Gastrocnemius medialis (tissue), 4 donors: ENCODE measurements at regions not wholly inside any gene's neighbourhood (a gene's known extent, or its start where the extent isn't known, plus 50 kb on each side); places are given as distances from the start of the nearest gene placed in this dataset.

ENCODE experiments used
- ATAC-seq, 2 donors: fragments of 150-250 bp; one replicate each; pipeline ENCODE4 v1.9.1; 2016
- DNase-seq, 2 donors: peaks; one replicate each; pipeline ENCODE4 v3.0.0-alpha.2; 2019
- H3K27ac ChIP-seq, 4 donors: fragments of 200-600 bp; sonication (generic); 1 replicate in 1 of 4; 2 replicates in 3 of 4; pipeline ENCODE4 v1.5.1; 2016 to 2018; ENCODE audit warnings: mild to moderate bottlenecking in 2 of 4, moderate library complexity in 1 of 4
- H3K27me3 ChIP-seq, 3 donors: fragments of 200-600 bp; sonication (generic) in 2 of 3; 1 replicate in 1 of 3; 2 replicates in 2 of 3; pipeline versions ENCODE4 v1.5.1 to v1.6.0; 2016 to 2019; ENCODE audit warnings: mild to moderate bottlenecking in 1 of 3, moderate library complexity in 1 of 3
- H3K36me3 ChIP-seq, 2 donors: fragments of 200-600 bp; sonication (generic) in 1 of 2; one replicate each; pipeline ENCODE4 v1.5.1; 2017 to 2018
- H3K4me1 ChIP-seq, 2 donors: fragments of 200-600 bp; sonication (generic) in 1 of 2; one replicate each; pipeline ENCODE4 v1.5.1; 2016 to 2017; ENCODE audit warnings: mild to moderate bottlenecking in 2 of 2
- H3K4me3 ChIP-seq, 4 donors: fragments of 200-600 bp; sonication (generic) in 3 of 4; 1 replicate in 1 of 4; 2 replicates in 3 of 4; pipeline ENCODE4 v1.5.1; 2016 to 2019; ENCODE audit warnings: mild to moderate bottlenecking in 2 of 4
- H3K9me3 ChIP-seq, 3 donors: fragments of 200-600 bp; sonication (generic) in 2 of 3; 1 replicate in 1 of 3; 2 replicates in 2 of 3; pipeline ENCODE4 v1.5.1; 2016 to 2019
- POLR2A ChIP-seq, 2 donors: fragments of 450-650 bp; IDR thresholded peaks; one replicate each; pipeline ENCODE4 v1.6.1; 2017; ENCODE audit warnings: antibody characterized with exemption in 2 of 2, mild to moderate bottlenecking in 2 of 2, moderate library complexity in 2 of 2
- in situ Hi-C, 4 donors: fragments of 200-750 bp; cut with MboI; loops; one replicate each; pipeline versions ENCODE4 v1.15.0 to v1.8.0; 2017; ENCODE audit warnings: low sequenced_read_pairs in 4 of 4
- intact Hi-C: fragments of 100-400 bp; cut with DNase I; formaldehyde crosslinking; loops from one replicate; pipeline ENCODE4 v1.15.1; 2023; ENCODE audit warnings: low total_unique reads
- TF ChIP-seq, protein P1 (sequence below), 5 experiments: fragments of 450-650 bp in 3 of 5; fragments of 200-600 bp in 2 of 5; sonication (generic) in 2 of 5; IDR thresholded peaks in 4 of 5; conservative IDR thresholded peaks in 1 of 5; 1 replicate in 4 of 5; 2 replicates in 1 of 5; pipeline ENCODE4 v1.5.1; 2016 to 2019; ENCODE audit warnings: antibody characterized with exemption in 5 of 5, mild to moderate bottlenecking in 3 of 5, moderate library complexity in 3 of 5

DNA sequence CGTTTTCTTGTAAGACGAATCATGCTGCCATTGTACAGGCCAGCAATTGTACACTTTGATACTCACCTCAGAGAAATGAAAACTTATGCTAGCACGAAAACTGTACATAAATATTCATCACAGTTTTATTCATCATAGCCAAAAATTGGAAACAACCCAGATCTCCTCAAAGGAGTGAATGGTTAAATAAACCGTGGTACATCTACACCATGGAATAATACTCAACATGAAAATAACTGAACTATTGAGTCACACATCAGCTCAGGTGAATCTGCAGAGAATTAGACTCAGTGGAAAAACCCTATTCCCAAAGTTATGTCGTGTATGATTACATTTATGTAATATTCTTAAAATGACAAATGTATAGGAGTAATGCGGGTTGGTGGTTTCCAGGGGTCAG lies 251.0 kb upstream of the HDAC4 start:
- no peaks in the 10 kb centered on the region for H3K9me3 ChIP-seq
- ATAC-seq (no peak), DNase-seq (no peak)
- H3K4me1 ChIP-seq: no peaks in the 10 kb centered on the region
- in situ Hi-C loops (no loop called here), intact Hi-C loops (no loop called here)
- H3K4me3 ChIP-seq: no peak overlapping the region
- H3K36me3 ChIP-seq: no peaks in the 10 kb centered on the region
- TF ChIP-seq, protein P1, sequence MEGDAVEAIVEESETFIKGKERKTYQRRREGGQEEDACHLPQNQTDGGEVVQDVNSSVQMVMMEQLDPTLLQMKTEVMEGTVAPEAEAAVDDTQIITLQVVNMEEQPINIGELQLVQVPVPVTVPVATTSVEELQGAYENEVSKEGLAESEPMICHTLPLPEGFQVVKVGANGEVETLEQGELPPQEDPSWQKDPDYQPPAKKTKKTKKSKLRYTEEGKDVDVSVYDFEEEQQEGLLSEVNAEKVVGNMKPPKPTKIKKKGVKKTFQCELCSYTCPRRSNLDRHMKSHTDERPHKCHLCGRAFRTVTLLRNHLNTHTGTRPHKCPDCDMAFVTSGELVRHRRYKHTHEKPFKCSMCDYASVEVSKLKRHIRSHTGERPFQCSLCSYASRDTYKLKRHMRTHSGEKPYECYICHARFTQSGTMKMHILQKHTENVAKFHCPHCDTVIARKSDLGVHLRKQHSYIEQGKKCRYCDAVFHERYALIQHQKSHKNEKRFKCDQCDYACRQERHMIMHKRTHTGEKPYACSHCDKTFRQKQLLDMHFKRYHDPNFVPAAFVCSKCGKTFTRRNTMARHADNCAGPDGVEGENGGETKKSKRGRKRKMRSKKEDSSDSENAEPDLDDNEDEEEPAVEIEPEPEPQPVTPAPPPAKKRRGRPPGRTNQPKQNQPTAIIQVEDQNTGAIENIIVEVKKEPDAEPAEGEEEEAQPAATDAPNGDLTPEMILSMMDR (IDR thresholded peaks at IDR 0.05 in 4 of 5, conservative IDR thresholded peaks at IDR 0.05 in 1 of 5): no peak
- TF ChIP-seq POLR2A (IDR thresholded peaks at IDR 0.05): no peak
- H3K27me3 ChIP-seq: no peaks in the 10 kb centered on the region
- no peak overlapping the region for H3K27ac ChIP-seq

DNA sequence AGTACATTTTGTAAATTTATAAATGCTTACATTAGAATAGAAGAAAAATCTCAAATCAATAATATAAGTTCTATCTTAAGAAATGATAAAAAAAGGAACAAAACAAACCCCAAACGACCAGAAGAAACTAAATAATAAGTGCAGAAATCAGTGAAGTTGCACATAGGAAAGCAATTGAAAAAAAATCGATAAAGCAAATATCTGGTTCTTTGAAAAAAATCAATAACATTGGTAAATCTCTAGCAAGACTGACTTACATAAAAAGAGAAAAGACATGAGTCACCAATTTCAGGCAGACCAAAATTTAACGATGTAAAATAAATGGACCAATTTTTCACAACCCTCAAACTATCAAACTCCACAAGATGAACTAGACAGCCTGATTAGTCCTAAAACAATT lies 249.9 kb upstream of the HDAC4 start:
- H3K27ac ChIP-seq: no peak overlapping the region
- H3K4me1 ChIP-seq: no peaks in the 10 kb centered on the region
- TF ChIP-seq POLR2A (IDR thresholded peaks at IDR 0.05): no peak
- TF ChIP-seq, protein P1 (IDR thresholded peaks at IDR 0.05 in 4 of 5, conservative IDR thresholded peaks at IDR 0.05 in 1 of 5): no peak
- no peaks in the 10 kb centered on the region for H3K9me3 ChIP-seq
- H3K4me3 ChIP-seq: no peak overlapping the region
- intact Hi-C loops: no loop called here
- no peaks in the 10 kb centered on the region for H3K36me3 ChIP-seq
- in situ Hi-C loops: no loop called here
- no peak for ATAC-seq
- peaks cover 0 to 10% (median 7%) of the 10 kb centered on the region in 3 donors for H3K27me3 ChIP-seq
- DNase-seq: no peak

DNA sequence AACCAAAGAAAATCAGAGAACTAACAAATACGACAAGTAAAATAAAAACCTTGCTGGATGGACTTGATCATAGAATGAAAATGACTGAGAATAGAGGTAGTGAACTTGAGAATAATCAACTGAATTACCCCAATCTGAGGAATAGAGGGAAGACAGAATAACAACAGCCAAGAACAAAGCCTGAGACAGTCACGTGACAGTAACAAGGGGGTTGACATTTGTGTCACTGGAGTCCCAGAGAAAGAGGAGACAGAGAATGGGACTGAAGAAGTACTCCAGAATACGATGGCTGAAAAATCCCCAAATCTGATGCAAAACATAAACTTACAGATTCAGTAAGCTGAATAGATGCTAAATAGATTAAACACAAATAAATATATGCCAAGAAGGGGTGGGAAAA lies 248.5 kb upstream of the HDAC4 start:
- no peak for DNase-seq
- Histone ChIP-seq H3K27ac (no peak overlapping the region), H3K9me3 (no peaks in the 10 kb centered on the region), H3K27me3 (peaks cover 0 to 10% (median 7%) of the 10 kb centered on the region in 3 donors), H3K4me3 (no peak overlapping the region), H3K4me1 (no peaks in the 10 kb centered on the region), H3K36me3 (no peaks in the 10 kb centered on the region)
- intact Hi-C loops (no loop called here), in situ Hi-C loops (no loop called here)
- no peak for TF ChIP-seq POLR2A (IDR thresholded peaks at IDR 0.05)
- TF ChIP-seq, protein P1 (IDR thresholded peaks at IDR 0.05 in 4 of 5, conservative IDR thresholded peaks at IDR 0.05 in 1 of 5): no peak
- ATAC-seq: no peak

DNA sequence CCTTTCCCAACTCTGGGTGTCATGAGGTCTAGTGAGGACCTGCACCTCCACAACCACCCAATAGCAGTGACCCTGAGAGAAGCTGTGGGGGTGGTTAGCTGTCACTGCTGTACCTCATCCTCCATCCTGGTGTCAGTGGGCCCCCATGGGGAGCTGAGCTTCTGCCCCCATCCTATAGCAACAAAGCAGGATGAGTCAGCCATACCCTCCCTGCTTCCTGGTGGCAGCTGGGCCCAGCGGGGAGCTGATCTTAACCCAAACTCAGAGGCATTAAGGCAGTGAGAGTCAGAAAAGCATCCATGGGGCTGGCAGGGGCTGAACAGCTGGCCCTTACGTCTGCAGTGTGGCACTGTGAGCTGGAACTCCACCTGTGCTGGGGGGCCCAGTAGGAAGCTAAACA lies 247.8 kb upstream of the HDAC4 start:
- Histone ChIP-seq H3K27me3 (peaks cover 0 to 10% (median 7%) of the 10 kb centered on the region in 3 donors), H3K4me3 (no peak overlapping the region), H3K4me1 (no peaks in the 10 kb centered on the region), H3K27ac (no peak overlapping the region), H3K36me3 (no peaks in the 10 kb centered on the region), H3K9me3 (no peaks in the 10 kb centered on the region)
- ATAC-seq (no peak), DNase-seq (no peak)
- in situ Hi-C loops (no loop called here), intact Hi-C loops (no loop called here)
- TF ChIP-seq, protein P1 (IDR thresholded peaks at IDR 0.05 in 4 of 5, conservative IDR thresholded peaks at IDR 0.05 in 1 of 5): no peak
- TF ChIP-seq POLR2A (IDR thresholded peaks at IDR 0.05): no peak
